NCI-H187 treated with DMSO at 0.1 percent for 48 hours (cell line): ENCODE measurements at regions not wholly inside any gene's neighbourhood (a gene's known extent, or its start where the extent isn't known, plus 50 kb on each side); places are given as distances from the start of the nearest gene placed in this dataset.
"Not testable (repeated sequence)": the region's sequence is repeated elsewhere in the genome, so short reads cannot be mapped to it uniquely, and the experiment has no call there.

Experiments used
- DNase-seq: peaks from one replicate; lab custom pipeline; 2025; lab: John Stamatoyannopoulos, UW

DNA sequence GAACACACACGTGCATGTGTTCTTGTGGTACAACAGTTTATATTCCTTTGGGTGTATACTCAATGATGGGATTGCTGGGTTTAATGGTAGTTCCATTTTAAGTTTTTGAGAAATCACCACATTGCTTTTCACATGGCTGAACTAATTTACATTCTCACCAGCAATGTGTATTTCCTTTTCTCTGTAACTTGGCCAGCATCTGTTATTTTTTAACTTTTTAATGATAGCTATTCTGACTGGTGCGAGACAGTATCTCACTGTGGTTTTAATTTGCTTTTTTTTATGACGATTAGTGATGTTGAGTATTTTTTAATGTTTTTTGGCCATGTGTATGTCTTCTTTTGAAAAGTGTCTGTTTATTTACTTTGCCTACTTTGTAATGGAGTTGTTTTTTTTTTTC lies 256.6 kb downstream of the ZWINT start:
- DNase-seq: no peak

DNA sequence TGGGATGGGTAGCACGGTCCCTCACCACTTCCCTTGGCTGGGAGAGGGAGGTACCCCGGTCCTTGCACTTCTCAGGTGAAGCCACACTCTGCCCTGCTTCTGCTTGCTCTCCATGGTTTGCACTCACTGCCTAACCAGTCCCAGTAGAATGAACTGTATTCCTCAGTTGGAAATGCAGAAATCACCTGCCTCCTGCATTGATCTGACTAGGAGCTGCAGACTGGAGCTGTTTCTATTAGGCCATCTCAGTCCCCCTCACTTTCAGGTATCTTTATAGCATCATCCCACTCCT lies 264.9 kb downstream of the ZWINT start:
- DNase-seq: no peak

DNA sequence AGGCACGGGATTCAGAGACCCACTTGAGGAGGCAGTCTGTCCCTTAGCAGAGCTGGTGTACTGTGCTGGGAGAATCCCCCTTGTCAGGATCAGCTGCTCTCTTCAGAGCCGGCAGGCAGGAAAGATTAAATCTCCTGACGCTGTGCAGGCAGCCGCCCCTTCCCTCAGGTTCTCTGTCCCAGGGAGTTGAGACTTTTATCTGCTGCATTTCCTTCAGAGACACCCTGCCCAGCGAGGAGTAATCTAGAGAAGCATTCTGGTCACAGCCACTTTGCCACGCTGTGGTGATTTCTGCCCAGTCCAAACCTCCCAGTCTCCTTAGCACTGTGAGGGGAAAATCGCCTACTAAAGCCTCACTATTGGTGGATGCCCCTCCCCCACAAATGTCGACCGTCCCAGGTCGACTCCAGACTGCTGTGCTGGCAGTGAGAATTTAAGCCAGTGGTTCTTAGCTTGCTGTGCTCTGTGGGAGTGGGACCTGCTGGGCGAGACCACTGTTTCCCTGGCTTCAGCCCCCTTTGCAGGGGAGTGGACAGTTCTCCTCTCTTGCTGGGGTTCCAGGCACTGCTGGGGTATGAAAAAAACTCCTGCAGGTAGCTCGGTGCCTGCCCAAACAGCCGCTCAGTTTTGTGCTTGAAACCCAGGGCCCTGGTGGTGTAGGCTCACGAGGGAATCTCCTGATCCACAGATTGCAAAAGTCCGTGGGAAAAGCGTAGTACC lies 265.4 kb downstream of the ZWINT start:
- no peak for DNase-seq

DNA sequence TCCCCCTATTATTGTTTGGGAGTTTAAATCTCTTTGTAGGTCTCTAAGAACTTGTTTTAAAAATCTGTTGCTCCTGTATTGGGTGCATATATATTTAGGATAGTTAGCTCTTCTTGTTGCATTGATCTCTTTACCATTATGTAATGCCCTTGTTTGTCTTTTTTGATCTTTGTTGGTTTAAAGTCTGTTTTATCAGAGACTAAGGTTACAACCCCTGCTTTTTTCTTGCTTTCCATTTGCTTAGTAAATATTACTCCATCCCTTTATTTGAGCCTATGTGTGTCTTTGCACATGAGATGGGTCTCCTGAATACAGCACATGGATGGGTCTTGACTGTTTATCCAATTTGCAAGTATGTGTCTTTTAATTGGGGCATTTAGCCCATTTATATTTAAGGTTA lies 267.4 kb downstream of the ZWINT start:
- not testable (repeated sequence) for DNase-seq

DNA sequence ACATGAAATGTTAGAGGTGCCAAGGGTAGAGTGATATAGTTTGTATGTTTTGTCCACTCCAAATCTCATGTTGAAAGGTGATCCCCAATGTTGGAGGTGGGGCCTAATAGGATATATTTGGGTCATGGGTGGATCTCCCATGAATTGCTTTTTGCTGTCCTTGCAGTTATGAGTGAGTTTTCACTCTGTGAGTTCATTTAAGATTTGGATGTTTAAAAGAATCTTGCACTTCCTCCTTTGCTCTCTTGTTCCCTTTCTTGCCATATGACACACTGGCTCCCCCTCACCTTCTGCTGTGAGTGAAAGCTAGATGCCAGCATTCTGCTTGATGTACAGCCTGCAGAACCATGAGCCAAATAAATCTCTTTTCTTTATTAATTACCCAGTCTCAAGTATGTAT lies 269.2 kb downstream of the ZWINT start:
- no peak for DNase-seq

DNA sequence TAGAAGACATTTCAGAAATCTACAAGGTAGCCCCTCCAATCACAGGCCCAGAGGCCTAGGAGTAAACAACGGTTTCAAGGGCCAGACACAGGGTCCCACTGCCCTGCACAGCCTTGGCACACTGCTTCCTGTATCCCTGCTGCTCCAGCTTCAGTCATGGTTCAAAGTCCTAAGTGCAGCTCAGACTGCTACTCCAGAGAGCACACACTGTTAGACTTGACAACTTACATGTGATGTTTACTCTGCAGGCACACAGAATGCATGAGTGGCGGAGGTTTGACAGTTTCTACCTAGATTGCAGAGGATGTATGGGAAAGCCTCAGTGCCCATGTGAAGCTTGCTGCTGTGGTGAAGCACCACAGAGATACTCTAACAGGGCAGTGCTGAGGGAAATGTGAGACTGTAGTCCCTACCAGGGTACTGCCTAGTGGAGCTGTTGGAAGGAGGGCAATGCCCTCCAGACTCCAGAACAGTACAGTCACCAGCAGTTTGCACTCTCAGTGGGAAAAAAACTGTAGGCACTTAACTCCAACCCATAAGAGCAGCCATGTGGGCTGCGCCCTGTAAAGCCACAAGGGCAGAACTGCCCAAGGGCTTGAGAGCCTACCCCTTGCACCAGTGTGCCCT lies 270.0 kb downstream of the ZWINT start:
- no peak for DNase-seq

DNA sequence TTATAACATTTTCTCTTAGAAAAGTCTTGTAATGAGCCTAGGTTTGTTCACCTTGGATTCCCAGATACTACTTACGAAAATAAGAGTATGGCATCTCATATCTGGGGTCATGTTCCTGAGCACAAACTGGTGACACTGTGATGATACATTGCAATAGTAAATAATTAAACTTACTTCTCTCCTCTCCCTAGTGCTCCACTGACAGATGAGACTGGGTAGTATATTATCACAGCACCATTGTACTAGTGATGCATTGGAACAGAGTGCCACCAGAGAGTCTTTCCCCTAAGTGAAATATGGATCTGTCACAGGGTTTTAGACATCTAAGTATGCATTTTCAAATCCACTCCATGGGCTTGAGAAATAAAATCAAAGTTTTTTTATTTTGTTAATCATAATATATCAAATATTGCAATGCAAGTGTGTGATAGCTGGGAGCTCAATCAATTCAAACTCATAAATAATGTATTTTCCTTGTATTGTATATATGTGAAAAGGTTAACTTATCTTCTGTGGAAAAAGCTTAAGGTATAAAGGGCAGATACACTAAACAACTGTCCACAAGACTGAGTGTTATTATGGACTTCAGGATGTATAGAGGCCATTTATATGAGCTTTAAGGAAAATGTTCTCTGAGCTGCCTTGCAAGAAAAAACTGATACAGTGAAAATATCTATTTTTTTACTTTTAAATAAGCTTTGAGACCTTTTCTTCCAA lies 275.5 kb downstream of the ZWINT start:
- DNase-seq: no peak

DNA sequence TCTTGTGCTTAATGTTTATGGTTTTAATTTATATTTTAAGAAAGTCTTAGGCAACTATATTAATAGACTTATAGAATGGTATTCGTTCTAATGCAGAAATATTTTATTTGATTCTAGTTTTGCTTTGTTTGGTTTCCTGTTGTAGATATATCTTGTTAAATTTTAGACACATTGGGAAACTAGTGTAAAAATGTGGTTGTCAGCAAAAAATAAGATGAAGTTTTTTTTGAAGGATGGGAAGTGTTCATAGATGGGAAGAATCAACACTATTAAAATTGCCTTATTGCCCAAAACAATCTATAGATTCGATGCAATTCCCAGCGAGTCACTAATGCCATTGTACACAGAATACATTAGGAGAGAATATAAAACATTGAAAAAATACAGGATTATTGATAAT lies 278.9 kb downstream of the ZWINT start:
- DNase-seq: no peak

DNA sequence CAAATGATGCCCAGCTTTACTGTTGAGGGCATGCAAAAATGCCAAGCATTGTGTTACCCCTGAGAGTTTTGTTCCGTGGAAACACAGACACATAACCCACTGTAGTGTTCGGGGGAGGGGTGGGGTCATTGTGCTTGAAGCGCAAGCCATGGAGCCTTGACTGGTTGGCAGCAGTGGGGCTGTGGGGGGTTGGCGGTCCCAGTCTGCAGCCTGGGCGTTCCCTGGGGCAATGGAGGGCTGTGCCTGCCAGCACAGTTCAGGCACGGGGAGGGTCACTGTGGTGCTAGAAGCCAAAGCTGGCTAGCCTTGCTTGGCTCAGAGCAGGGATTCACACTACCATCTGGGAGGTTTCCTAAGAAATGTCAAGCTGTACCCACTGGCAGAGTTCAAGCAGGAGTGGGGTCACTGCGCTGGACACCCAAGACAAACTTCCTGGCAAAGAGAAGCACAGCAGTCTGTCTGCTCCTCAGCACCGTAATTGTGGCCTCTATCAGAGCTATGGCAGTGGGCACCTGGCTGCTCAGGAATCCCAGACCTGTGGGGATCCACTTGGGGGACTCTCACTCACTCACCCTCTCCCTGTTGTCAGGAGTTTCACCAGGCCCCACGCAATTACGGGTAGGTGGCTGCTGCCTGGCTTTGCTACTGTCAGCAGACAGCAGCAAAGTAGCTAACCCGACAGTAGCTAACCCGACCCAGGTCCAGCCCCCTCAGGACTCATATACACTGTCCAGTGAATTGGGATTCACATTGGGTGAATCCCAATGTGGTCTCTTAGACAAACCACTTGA lies 292.4 kb downstream of the ZWINT start:
- no peak for DNase-seq

DNA sequence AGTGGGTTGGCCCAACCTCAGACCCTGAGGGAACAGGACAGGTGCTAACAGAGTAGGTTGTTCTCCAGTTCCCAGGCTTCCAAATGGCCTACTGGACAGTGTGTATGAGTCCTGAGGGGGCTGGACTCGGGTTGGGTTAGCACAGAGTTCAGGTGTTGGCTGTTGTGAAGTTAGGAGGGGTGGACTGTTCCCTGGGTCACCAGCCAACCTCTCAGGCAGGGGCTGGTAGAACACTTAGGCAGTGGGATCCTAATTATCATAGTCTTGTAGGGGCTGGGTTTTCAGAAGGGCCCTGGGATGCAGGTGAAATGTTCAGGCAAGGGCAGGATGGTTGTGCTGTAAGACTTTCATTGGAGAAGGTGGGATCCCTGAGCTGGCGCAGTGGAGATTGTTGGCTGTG lies 293.0 kb downstream of the ZWINT start:
- DNase-seq: no peak

DNA sequence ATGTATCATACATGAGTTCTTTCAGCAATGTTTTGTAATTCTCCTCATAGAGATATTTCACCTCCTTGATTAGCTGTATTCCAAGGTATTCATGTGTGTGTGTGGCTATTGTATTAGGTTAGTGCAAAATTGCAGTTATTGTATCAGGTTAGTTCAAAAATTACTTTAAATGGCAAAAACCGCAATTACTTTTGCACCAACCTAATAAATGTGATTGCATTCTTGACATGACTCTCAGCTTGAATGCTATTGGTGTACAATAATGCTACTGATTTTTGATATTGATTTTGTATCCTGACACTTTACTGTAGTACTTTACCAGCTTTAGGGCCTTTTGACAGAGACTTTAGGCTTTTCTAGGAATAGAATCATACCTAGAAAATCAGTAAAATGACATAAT lies 297.4 kb downstream of the ZWINT start:
- no peak for DNase-seq

DNA sequence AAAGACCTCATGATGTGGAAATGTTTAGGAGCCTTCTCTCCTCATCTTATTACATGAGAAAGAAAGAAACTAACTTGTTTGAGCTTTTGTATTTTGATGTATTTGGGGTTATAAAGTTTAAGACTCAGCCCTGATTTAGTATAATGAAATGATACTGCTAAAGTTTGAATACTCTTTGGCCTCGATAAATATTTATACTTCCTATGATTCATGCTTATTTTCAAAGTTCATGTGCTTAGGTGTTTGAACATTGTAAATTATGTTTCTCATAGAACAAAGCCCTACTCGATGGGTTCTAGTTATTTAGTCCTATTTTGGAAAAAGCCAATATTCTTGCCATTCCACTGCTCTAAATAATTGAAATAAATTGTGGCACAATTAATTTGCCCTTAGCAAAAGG lies 303.2 kb downstream of the ZWINT start:
- no peak for DNase-seq

DNA sequence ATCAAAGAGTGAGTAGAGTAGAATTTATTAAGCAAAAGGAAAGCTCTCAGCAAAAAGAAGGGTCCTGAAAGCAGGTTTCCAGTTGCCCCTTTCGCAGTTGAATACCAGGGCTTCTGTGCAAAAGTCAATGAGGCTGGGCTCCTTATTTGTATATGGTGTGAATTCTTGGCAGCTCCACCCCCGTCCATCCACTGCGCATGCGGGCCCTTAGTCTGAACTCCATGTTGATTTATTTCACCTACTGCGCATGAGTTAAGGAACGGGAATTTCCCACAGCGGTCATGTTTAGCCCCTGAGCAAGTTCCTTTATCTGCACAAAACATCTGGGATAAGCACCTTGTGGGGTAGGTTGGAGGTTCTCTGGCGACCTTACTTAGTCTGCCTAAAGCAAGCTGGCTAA lies 325.6 kb downstream of the ZWINT start:
- no peak for DNase-seq

DNA sequence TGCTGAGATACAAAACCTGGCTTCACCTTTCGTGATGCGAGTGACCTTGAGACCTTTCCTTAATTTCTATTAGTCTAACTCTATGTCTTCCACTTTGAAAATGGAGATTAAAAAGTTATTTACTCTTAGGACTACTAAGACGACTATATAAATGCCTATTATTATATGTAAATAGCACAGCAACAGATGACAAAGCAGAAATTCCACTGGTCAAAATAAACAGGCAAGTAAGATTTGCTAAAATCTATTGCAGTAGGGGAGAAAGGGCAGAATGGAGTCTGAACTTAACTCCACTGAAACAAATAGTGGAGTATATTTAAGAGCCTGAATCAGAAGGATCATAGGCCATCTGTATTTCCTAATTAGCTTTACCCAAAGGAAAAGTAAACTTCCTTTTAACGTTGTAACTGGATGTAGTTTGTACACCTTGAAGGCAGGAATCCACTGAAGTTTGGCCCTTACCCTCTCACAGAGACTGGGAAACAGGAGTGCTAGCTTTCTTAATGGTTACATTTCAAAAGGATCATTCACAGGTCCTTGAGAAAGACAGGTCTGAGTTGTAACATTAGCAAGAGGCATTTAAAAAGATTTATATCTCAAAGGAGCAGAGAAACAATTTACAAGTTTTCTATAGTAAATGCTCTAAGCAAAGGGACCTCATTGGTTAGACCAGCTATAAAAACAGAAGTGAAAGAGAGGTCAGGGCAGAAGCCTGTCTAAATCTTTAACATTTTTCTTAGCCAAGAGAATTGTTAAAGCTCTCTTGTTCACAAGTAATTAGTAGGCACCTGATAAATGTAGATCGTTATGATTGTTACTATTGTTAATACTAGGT lies 332.5 kb downstream of the ZWINT start:
- DNase-seq: no peak

DNA sequence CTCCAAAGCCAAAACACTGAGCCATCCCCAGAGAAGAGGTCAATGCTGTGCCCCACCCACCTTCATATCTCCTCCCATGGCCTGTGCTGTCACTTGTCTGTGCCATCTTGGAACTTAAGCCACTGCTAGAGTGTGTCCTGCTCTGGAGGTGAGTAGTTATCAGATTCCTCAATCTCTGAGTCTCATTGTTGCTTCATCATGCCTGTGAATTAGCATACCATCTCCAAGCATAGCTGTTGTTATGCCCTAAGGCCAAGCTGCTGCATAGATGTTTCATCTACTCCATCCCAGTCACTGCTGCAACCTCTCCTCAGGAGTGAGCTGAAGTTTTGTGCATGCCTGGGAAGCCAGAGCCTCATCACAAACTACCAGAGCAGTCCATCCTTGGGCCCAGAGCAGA lies 349.0 kb downstream of the ZWINT start:
- no peak for DNase-seq

DNA sequence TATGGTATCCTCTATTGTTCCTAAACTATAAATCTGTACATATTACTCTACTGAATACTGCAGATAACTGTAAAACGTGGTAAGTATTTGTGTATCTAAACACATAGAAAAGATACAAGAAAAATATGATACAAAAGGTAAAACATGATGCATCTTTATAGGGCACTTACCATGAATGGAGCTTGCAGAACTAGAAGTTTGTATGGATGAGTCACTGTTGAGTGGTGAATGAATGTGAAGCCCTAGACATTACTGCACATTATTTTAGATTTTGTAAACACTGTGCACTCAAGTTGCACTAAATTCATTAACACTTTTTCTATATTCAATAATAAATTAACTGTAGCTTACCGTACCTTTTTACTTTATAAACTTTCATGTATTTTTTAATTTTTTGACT lies 357.5 kb downstream of the ZWINT start:
- DNase-seq: no peak

DNA sequence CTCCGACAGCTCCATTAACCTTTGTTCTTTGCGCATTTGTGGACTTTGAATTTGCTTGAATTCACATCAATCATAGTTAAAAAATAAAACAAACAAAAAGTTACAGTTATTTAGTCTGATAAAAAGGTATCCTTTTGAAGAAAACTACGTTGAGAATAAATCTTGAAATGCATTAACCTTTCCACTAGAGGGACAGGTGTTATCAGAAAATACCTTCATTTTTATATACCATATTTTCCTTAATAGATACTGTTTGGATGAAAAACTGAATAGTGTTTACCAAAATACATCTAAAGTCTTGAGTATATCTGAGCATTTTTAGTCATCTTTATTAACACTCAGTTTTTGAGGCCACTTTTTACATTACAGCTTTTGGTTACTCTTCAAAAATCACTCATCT lies 371.9 kb downstream of the ZWINT start:
- no peak for DNase-seq

DNA sequence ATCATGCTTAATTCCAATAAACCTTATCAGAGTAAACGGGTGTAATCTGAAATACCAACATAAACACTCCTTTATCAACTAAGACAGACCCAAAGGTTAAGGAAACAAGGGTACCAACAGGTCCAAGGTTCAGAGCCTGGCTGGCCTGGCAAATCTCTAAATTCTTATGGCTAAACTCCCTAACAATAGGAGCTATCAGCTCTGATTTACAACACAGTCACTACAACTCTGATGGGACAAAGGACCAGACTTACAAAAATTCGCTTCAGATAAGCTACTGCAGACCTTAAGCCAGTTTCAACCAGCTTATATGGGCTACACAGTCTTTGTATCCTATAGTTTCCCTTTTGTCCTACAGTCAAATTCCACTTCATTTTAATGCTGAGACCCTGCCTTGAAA lies 381.9 kb downstream of the ZWINT start:
- no peak for DNase-seq

DNA sequence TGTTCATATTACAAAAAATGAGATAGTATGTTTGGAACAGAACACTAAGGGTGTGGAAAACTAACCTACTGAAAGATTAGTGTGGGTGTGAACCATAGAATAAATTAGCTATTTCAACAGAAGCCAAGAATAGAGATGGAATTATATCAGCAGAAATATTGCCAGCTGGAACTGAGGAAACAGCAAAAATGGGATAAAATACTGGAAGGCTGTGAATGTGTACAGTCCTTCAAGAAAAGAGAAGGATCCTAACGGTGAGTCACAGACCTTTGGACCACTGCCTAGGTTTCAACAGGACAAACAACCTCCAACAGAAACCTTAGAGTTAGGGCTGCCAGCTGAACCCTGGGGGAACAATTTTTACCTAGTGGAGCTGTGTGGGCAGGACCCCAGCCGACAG lies 395.0 kb downstream of the ZWINT start:
- DNase-seq: no peak

DNA sequence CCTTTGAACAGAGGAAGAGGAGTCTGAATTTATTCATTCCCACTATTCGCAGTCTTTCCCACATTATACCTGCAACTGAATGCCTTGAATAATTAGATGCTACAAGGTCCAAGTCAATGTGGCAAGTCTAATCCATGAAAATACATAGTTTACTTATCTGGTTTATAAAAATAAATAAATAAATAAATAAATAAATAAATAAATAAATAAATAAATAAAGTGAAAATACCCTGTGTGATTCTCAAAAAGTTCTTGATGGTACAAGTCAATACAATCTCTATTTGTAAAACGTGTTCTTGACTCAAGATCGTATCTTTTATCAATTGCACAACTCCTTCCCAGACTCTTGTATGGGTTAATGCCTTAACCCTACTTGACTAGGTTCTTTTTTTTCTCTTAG lies 417.7 kb downstream of the ZWINT start:
- DNase-seq: no peak

DNA sequence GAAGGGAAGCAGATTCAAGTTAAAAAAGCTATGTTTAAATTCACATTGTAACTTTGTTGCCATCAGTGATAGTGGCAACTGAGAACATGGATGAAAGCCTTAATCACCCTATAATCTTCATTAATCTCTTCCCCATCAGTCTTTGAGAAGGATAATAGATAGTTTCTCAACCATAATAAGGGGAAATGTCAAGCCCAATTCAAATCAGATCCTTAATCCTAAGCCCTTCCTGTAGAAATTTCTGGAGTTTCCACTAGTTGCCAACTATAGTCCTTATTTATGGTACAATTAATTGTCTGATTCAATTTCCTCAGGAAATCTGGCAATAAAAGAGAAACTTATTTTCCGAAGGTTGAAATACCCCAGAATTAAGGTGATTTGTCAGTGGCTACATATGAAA lies 431.8 kb downstream of the ZWINT start:
- DNase-seq: no peak
